ENCODE measurements at regions not wholly inside any gene's neighbourhood (a gene's known extent, or its start where the extent isn't known, plus 50 kb on each side); places are given as distances from the start of the nearest gene placed in this dataset.

DNA sequence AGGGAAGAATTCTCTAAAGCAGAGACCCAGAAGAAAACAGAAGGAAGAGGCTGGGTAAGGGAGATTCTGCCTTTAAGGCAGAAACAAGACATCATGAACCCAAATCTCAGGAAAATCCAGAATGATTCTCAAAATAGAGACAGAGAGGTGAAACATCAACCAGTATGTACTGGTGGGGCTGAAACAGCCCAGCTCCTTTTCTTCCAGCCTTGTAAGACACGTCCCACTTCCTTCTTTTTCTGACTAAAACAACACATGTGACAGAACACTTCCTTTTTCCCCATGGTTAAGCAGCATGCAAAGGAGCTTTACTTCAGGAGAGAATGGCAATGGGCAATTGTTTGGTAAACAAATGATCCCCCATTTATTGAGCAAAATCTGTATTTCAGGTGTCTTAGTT is 230.8 kb upstream of the NR4A3 start:
- Histone ChIP-seq H3K9me3 (ENCODE audit: low read length) (no peaks in the 10 kb centered on the region), H3K4me3 (ENCODE audit: low read length) (no peak overlapping the region), H3K27me3 (ENCODE audit: insufficient read depth, low read length) (no peaks in the 10 kb centered on the region), H3K36me3 (ENCODE audit: insufficient read depth, low read length) (no peaks in the 10 kb centered on the region), H2AFZ (ENCODE audit: low read depth, low read length) (no peak overlapping the region), H3K4me1 (ENCODE audit: insufficient read depth, low read length) (peaks cover 5% of the 10 kb centered on the region)

DNA sequence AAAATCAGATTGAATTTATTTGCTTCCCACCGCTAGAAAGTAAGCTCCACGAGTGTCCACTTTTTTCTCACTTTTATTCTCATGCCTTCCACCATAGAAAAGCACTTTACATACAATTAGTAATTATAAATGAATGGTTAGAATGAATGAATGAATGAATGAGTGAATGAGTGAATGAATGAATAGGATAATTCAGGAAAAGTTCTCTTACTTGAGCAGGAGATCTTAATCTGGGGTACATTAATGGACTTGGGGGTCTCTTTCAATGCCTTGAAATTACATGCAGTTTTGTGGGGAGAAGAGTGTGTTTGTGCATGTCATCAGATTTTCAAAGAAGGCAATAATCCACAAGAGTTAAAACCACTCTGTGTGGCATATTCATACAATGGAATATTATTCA is 229.9 kb upstream of the NR4A3 start:
- Histone ChIP-seq H3K36me3 (ENCODE audit: insufficient read depth, low read length) (no peaks in the 10 kb centered on the region), H3K9me3 (ENCODE audit: low read length) (no peaks in the 10 kb centered on the region), H3K4me3 (ENCODE audit: low read length) (no peak overlapping the region)

DNA sequence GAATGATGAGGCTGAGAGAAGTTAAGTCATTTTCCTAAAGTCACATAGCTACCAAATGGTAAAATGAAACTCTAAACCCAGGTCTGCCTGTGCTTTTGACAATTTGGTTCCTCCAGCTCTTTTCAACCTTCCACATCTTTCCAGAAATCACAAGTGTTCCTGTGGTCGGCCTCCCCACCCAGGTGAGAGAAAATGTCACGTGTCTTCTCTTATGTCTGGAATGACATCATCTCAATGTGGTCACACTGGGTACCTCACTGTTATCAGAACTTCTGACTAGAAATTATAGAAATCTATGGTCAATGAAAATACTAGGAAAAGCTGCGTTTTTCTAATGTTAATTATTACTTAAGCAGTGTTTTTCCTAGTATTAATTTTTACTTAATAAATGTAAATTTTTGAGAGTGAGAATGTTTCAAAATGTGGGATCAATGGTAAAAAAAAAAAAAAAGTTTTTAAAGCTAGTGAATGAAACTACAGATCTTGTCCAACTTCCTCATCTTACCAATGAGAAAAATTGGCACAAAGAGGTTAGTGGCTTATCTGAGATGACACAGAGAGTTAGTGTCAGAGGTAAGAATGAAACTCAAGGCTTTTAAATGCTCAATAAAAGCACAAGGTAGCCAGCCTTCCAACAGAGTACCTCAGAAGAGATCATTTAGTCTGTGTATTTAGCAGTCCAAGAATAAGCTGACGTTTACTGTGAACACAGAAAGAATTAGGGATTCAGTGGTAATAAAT is 228.7 kb upstream of the NR4A3 start:
- H3K9me3 ChIP-seq (ENCODE audit: low read length), result no peaks in the 10 kb centered on the region
- H2AFZ ChIP-seq (ENCODE audit: low read depth, low read length), result no peak overlapping the region
- H3K4me1 ChIP-seq (ENCODE audit: insufficient read depth, low read length), result peaks cover 5% of the 10 kb centered on the region
- no peaks in the 10 kb centered on the region for H3K36me3 ChIP-seq (ENCODE audit: insufficient read depth, low read length)
- H3K27me3 ChIP-seq (ENCODE audit: insufficient read depth, low read length), result no peaks in the 10 kb centered on the region
- H3K4me3 ChIP-seq (ENCODE audit: low read length), result no peak overlapping the region

More for the DNA sequence above, 229.9 kb upstream of the NR4A3 start:
- peaks cover 5% of the 10 kb centered on the region for H3K4me1 ChIP-seq (ENCODE audit: insufficient read depth, low read length)
- no peak overlapping the region for H2AFZ ChIP-seq (ENCODE audit: low read depth, low read length)
- H3K27me3 ChIP-seq (ENCODE audit: insufficient read depth, low read length), result no peaks in the 10 kb centered on the region

DNA sequence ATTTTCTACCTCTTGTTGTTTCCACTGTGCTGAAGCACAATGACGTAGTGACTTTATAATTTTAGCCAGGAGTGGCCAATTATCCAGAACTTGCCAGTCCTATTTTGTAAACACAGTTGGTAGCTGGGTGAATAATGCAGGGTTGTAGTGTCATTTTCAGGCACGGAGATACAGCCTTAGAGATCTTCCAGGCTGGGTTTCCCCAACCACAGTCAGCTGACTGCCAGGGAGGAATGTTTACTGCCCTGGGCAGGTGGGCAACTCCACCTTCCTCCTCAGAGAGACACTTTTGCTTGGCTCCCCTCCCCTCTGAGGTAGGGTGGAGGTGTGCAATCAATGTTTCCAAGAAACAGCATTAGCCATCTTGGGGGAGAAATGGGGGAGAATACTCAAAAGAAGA is 228.1 kb upstream of the NR4A3 start:
- no peaks in the 10 kb centered on the region for H3K9me3 ChIP-seq (ENCODE audit: low read length)

DNA sequence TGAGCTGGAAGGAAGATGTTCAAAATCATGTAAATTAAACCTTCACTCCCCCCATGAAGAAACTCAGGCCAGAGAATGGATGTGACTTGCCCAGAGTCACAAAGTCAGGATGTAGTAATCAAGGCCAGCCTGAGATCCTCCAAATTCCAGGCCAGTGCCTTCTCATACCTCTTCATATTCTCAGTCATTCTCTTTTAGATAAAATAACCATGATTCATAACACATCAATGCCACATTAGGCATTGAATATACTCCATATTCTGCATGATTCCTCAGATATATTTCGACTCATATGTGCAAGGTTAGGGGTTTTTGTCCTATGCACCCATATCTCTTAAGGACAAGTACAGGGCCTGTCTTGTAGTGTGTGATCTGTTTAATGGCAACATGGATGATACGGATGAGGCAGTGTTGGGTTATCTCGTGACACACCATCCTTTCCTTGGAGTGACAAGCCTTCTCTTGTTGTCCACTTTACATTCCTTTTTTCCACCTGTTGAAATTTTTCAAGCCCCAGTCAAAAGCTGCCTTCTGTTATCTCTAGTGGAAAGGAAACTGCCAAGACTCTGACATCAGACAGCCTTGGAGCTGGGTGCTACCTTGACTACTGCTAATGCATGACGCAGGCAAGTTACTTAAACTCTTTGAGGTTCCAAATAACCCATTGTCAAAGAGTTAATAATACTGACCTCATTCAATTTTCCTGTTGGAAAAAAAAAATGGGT is 227.5 kb upstream of the NR4A3 start:
- H3K9me3 ChIP-seq (ENCODE audit: low read length), result no peaks in the 10 kb centered on the region
- no peak overlapping the region for H2AFZ ChIP-seq (ENCODE audit: low read depth, low read length)
- H3K4me1 ChIP-seq (ENCODE audit: insufficient read depth, low read length), result no peaks in the 10 kb centered on the region
- no peaks in the 10 kb centered on the region for H3K36me3 ChIP-seq (ENCODE audit: insufficient read depth, low read length)
- H3K27me3 ChIP-seq (ENCODE audit: insufficient read depth, low read length), result no peaks in the 10 kb centered on the region
- H3K4me3 ChIP-seq (ENCODE audit: low read length), result no peak overlapping the region

More for the DNA sequence above, 228.1 kb upstream of the NR4A3 start:
- H3K27me3 ChIP-seq (ENCODE audit: insufficient read depth, low read length), result no peaks in the 10 kb centered on the region
- peaks cover under 1% of the 10 kb centered on the region for H3K4me1 ChIP-seq (ENCODE audit: insufficient read depth, low read length)
- H3K36me3 ChIP-seq (ENCODE audit: insufficient read depth, low read length), result no peaks in the 10 kb centered on the region
- no peak overlapping the region for H2AFZ ChIP-seq (ENCODE audit: low read depth, low read length)
- no peak overlapping the region for H3K4me3 ChIP-seq (ENCODE audit: low read length)

DNA sequence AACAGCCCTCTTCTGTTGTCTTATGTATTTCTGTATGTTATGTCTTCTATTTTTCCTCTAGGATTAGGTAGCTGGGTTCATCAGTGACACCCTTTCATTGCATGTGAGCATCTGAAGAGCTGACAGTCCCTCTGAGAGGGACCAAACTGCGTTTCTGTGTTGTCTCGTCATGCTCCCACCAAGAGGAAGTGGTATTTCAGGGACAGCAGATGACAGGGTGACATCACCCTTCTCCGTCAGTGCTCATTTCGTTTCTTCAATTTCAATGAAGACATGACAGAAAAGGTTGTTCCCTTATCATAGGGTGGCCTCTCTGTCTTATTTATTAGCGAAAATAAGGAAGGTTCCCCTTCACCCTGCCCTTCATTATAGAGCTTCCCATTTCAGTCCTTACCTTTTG is 225.9 kb upstream of the NR4A3 start:
- no peaks in the 10 kb centered on the region for H3K9me3 ChIP-seq (ENCODE audit: low read length)
- no peaks in the 10 kb centered on the region for H3K4me1 ChIP-seq (ENCODE audit: insufficient read depth, low read length)
- H3K27me3 ChIP-seq (ENCODE audit: insufficient read depth, low read length), result no peaks in the 10 kb centered on the region
- no peak overlapping the region for H3K4me3 ChIP-seq (ENCODE audit: low read length)
- H2AFZ ChIP-seq (ENCODE audit: low read depth, low read length), result no peak overlapping the region
- no peaks in the 10 kb centered on the region for H3K36me3 ChIP-seq (ENCODE audit: insufficient read depth, low read length)

DNA sequence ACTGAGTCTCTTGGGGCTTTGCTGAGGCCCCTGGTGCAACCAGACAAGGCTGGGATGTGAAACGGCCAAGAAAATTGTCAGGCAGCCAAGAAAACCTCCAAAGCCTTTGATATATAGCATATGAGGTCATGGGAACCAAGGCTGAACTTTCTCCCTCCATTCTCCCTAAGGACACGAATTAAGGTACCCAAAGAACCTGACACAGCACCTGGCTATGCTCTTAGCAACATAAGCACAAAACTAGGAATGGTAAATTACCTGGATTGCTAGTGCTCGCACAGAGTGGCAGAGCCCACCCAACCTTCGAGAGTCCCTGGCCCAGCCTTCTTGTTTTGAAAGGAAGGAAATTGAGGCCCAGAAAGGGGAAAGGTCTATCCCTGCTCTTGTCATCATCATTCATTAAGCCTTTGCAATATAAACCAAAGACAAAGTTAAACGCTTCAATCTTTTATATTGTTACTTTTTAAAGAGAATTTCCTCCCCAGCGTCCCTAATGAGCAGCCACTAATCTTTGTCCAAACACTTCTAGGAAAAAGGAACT is 220.0 kb upstream of the NR4A3 start:
- Histone ChIP-seq H3K4me3 (ENCODE audit: low read length) (no peak overlapping the region), H3K9me3 (ENCODE audit: low read length) (no peaks in the 10 kb centered on the region), H3K4me1 (ENCODE audit: insufficient read depth, low read length) (peaks cover 7% of the 10 kb centered on the region), H3K27me3 (ENCODE audit: insufficient read depth, low read length) (no peaks in the 10 kb centered on the region), H3K36me3 (ENCODE audit: insufficient read depth, low read length) (no peaks in the 10 kb centered on the region), H2AFZ (ENCODE audit: low read depth, low read length) (no peak overlapping the region)

DNA sequence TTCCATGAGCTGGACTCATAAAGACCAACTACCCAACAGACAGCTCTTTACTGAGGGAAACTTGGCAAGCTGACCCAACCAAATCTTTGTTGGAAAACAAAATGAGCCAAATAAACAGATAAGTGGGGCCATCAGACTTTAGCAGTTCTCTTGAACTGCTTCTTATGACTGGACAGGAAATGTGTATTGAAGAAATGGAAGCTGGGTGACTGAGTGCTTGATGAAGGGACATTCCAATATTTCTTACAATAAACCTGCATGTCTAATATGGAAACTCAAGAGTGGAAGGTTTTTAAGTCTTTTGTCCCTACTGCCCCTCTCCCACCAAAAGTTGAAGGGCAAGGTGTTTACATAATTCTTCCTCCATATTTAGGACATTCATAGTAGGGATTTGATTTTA is 218.8 kb upstream of the NR4A3 start:
- no peaks in the 10 kb centered on the region for H3K27me3 ChIP-seq (ENCODE audit: insufficient read depth, low read length)

DNA sequence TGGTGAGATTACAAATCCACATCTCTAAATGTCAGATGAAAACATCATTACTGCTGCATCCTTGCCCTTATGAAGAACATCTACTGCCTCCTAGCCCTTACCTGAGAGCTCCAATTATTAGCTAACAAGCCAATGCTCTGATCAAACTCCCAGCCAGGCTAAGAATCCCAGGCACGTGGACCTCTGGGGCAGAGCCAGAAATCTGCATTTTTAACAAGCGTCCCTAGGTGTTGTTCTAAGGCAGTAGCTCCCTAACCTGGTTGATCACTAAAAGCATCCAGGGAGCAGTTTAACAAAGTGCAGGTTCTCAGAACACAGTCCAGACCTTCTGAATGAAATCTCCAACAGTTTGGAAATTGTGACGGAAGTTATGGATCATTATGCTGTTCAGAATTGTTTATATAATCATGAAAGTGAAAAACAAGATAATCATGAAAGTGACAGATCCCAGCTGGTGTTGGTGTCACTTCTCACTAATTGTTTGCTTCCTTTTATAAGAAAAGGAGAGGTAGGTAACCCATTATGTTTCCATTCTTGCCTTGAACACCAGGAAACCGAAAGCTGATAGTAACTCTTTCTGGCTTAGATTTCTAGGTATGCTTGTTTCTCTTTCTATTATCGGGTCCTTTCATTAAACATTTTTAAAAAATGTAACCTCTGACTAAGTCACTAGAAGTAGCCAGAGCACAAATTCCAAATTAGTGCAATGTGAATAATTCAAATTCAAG is 216.5 kb upstream of the NR4A3 start:
- H3K4me1 ChIP-seq (ENCODE audit: insufficient read depth, low read length), result peaks cover 7% of the 10 kb centered on the region
- H2AFZ ChIP-seq (ENCODE audit: low read depth, low read length), result no peak overlapping the region
- no peak overlapping the region for H3K4me3 ChIP-seq (ENCODE audit: low read length)
- H3K9me3 ChIP-seq (ENCODE audit: low read length), result no peaks in the 10 kb centered on the region
- no peaks in the 10 kb centered on the region for H3K27me3 ChIP-seq (ENCODE audit: insufficient read depth, low read length)
- no peaks in the 10 kb centered on the region for H3K36me3 ChIP-seq (ENCODE audit: insufficient read depth, low read length)

More for the DNA sequence above, 218.8 kb upstream of the NR4A3 start:
- Histone ChIP-seq H3K9me3 (ENCODE audit: low read length) (no peaks in the 10 kb centered on the region), H3K4me3 (ENCODE audit: low read length) (no peak overlapping the region), H3K4me1 (ENCODE audit: insufficient read depth, low read length) (peaks cover 7% of the 10 kb centered on the region), H3K36me3 (ENCODE audit: insufficient read depth, low read length) (no peaks in the 10 kb centered on the region), H2AFZ (ENCODE audit: low read depth, low read length) (no peak overlapping the region)

DNA sequence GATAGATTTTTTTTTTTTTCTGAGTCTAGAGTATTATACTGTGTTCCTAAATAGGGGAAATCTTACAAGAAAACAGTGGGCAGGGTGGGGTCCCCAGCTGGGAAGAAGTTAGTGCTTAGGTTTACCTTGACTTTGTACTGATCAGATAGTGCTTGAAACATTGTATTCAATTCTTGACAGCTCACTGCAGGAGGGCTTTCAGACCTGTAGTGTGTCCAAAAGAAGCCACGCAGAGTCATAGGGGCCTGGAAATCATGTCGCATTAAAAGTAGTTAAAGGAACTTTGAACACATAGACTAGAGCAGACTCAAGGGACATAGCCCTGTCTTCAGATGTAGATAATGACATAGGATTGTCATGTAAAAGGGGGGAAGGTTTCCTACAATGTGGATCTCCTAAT is 215.4 kb upstream of the NR4A3 start:
- Histone ChIP-seq H3K36me3 (ENCODE audit: insufficient read depth, low read length) (no peaks in the 10 kb centered on the region), H2AFZ (ENCODE audit: low read depth, low read length) (no peak overlapping the region), H3K27me3 (ENCODE audit: insufficient read depth, low read length) (no peaks in the 10 kb centered on the region), H3K9me3 (ENCODE audit: low read length) (no peaks in the 10 kb centered on the region), H3K4me1 (ENCODE audit: insufficient read depth, low read length) (peaks cover 17% of the 10 kb centered on the region), H3K4me3 (ENCODE audit: low read length) (no peak overlapping the region)

DNA sequence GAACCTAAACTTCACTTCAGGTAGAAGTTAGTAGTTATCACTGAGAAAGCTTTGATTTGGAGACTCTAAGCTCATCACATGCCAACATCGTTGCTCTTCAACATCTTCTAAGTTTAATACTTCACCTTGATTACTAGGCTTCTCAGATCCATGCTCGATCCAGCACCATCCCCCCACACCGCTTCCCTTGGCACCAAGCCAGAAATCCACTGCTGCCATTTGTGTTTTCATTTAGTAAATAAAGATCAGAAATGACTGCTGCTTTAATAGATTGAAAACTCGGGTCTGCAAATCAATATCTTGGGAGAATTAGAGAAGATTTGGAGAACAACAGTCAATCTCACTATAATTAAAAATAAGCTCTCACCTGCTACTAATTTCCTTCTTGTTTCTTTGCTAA is 214.7 kb upstream of the NR4A3 start:
- Histone ChIP-seq H3K9me3 (ENCODE audit: low read length) (no peaks in the 10 kb centered on the region), H3K36me3 (ENCODE audit: insufficient read depth, low read length) (no peaks in the 10 kb centered on the region), H3K4me3 (ENCODE audit: low read length) (no peak overlapping the region), H2AFZ (ENCODE audit: low read depth, low read length) (no peak overlapping the region), H3K27me3 (ENCODE audit: insufficient read depth, low read length) (no peaks in the 10 kb centered on the region), H3K4me1 (ENCODE audit: insufficient read depth, low read length) (peaks cover 17% of the 10 kb centered on the region)

DNA sequence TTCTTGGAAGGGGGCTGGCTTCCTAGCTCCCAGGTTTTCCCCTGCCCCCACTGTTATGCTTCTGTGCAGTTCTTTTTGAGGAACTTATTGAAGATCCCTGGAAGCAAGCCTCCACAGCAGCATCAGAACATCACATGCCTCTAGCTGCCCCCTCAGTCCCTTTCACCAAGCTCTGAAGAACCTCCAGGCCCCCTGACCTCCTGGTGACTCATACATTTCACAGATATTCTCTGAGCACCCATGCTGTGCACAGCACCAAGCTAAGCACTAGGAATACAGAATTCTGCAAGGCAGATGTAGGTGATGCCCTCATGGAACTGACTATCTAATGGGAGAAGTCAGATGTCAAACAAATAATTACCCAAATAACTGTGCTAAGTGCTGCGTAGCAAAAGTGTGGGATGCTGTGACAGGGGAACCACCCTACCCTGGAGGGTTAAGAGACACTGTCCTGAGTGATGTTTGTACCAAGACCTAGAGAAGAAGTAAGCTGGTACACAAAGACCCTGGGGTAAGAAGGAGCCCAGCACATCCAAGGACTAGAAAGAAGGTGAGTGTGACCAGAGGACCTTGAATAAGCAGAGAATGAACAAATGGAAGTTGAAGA is 213.7 kb upstream of the NR4A3 start:
- no peaks in the 10 kb centered on the region for H3K27me3 ChIP-seq (ENCODE audit: insufficient read depth, low read length)
- H3K9me3 ChIP-seq (ENCODE audit: low read length), result no peaks in the 10 kb centered on the region
- H3K36me3 ChIP-seq (ENCODE audit: insufficient read depth, low read length), result no peaks in the 10 kb centered on the region
- no peak overlapping the region for H2AFZ ChIP-seq (ENCODE audit: low read depth, low read length)
- H3K4me1 ChIP-seq (ENCODE audit: insufficient read depth, low read length), result peaks cover 17% of the 10 kb centered on the region
- H3K4me3 ChIP-seq (ENCODE audit: low read length), result no peak overlapping the region

DNA sequence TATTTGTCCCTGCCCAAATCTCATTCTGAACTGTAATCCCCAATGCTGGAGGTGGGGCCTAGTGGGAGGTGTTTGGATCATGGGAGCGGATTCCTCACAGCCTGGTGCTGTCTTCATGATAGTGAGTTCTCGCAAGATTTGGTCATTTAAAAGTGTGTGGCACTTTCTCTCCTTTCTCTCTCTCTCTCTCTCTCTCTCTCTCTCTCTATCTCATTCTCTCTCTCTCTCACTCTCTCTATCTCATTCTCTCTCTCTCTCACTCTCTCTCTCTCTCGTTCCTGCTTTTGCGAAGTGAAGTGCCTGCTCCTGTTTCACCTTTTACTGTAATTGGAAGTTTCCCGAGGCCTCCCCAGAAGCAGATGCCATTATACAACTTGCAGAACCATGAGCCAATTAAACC is 207.3 kb upstream of the NR4A3 start:
- no peaks in the 10 kb centered on the region for H3K27me3 ChIP-seq (ENCODE audit: insufficient read depth, low read length)
- H3K9me3 ChIP-seq (ENCODE audit: low read length), result no peaks in the 10 kb centered on the region
- H3K36me3 ChIP-seq (ENCODE audit: insufficient read depth, low read length), result no peaks in the 10 kb centered on the region
- H2AFZ ChIP-seq (ENCODE audit: low read depth, low read length), result no peak overlapping the region
- peaks cover 10% of the 10 kb centered on the region for H3K4me1 ChIP-seq (ENCODE audit: insufficient read depth, low read length)
- H3K4me3 ChIP-seq (ENCODE audit: low read length), result no peak overlapping the region

Measured in neuron (in vitro differentiated cells).